Fibroblast of skin of right quadriceps (primary cell): ENCODE measurements at regions not wholly inside any gene's neighbourhood (a gene's known extent, or its start where the extent isn't known, plus 50 kb on each side); places are given as distances from the start of the nearest gene placed in this dataset.
A peak's percentile ranks its signal among the peaks of the same experiment; 100 is the strongest.

ENCODE experiments used
- DNase-seq: peaks from one replicate; pipeline ENCODE4 v3.0.0-alpha.2; 2013

DNA sequence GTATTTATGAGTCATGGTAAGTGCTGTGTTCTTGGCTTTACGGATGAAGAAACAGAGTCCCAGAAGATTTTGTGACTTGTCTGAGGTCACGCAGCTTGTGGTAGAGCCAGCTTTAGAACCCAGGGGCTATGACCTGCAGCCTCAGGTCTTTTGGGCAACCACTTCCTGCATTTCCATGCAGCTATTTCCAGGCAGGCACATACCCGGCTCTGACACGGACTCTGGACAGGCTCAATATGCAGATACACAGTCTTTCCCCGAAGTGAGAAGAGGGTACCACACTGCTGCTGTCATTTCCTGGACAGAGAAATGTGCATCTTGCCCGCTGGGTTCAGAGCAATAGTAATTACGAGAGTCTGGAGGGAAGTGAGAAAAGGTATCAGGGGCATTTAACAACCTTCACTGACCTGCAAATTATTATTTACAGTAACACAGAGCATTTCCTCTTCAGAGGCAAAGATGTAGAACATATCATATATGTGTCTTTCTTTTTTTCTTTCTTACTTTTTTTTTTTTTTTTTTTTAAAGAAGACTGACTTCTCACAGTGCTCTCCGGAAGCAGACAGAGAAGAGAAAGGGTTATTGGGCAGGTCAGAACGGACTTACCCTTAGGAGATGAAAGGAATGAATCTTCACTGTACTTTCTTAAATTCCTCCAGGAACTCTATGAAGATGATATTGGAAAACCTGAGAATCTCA lies 185.1 kb downstream of the CLIC5 start:
- peak; percentile 18 for DNase-seq

GRCh38 chr6:45829873-45830272 lies 185.8 kb downstream of the CLIC5 start:
- DNase-seq, result no peak

DNA sequence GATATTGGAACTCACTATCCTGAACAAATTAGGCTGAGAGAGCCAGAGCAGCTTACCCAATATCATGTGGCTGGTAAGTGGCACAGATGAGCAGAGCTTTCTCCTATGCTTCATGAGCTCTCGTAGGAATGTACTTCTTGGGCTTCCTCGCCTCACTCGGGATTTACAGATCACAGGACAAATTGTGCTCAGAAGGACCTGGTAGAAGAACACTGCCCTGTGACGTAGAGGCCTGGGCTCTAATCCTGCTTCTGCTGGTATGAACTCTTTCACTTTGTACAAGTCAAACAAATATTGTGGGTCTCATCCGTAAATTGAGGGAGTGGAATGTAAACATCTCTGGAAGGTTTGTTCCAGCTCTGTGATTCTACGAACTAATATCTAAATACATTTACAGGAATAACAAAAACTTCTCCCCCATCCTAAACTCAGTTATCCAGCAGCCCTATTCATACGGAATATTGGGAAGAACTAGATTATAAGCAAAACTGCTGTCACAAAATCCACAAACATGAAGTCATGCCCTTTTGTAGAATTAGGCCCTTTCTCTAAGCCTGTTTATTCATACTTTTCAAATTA lies 187.6 kb downstream of the CLIC5 start:
- DNase-seq, result no peak

GRCh38 chr6:45822873-45823272 lies 192.8 kb downstream of the CLIC5 start:
- no peak for DNase-seq

DNA sequence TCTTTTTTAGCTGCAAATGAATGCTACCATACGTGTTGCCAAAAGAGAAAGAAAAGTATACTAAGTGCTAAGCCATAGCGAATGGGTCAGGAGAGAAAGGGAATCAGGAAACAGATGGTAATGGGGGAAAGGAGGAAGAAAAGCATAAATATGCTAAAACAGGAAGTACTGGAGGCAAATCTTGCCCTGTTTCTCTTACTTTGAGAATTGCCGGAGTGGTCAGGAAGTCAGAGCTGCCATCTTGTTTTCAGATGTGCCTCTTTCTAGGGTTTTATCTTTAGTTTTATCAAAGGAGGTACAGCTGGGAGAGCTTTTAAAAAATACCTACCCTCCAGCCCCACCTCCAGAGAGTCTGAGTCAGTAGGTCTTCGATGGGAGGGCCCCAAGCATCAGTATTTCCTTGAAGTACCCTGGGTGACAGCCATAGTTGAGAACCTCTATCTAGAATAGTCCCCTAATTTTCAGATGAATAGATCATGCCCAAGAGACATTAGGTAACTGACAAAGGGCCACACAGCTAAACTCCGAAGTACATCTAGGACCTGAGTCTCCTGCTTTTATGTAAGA lies 193.3 kb downstream of the CLIC5 start:
- no peak for DNase-seq

GRCh38 chr6:45818655-45819054 lies 197.0 kb downstream of the CLIC5 start:
- DNase-seq, result no peak

DNA sequence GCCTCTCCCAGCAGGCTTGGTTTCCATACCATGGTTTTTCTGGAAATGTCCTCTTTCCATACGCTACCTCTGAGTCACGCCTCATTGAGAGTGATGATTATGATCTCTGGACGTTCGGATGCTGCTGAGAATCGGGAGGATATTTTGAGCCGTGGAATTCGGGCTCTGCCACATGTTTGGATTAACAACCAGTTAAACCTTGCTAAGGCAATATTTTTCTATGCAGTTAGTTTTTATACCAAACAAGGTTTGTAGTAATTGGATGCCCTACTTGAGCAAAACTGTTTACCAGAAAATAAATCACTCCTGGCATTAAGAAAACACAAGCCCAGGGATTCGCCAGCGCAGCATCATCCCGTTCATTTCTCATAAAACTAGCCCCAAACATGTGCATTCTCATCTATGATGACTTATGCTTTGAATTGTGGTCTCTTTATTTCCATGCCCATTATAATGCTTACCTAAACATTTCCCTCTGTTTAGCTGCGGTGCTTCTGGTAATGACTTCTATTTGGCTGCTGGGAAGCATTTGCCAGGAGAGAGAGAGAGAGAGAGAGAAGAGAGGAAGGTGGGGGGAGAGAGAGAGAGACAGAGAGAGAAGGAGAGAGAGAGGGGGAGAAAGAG lies 198.9 kb downstream of the CLIC5 start:
- DNase-seq, result peak; percentile 93

- DNase-seq, result peak; percentile 85
These were observed 200.1 kb downstream of the CLIC5 start for GRCh38 chr6:45815466-45816125.

DNA sequence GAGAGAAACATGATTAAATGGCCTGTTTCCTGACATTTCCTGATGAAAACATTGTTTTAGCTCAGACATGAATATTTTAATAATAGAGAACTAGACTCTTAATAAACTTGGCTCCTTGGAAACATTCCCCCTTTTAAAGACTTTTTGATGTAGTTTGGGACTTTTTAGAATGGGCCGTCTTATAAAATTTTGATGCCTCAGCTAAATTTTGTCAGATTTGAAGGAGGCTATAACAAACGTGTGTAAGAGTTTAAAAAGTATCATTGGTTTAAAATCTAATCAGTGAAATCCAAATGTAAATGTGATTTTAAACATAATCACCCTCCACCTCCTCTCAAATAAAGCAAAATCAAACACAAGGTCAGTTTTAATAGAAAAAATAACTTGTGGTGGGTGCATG lies 200.9 kb downstream of the CLIC5 start:
- DNase-seq, result no peak

DNA sequence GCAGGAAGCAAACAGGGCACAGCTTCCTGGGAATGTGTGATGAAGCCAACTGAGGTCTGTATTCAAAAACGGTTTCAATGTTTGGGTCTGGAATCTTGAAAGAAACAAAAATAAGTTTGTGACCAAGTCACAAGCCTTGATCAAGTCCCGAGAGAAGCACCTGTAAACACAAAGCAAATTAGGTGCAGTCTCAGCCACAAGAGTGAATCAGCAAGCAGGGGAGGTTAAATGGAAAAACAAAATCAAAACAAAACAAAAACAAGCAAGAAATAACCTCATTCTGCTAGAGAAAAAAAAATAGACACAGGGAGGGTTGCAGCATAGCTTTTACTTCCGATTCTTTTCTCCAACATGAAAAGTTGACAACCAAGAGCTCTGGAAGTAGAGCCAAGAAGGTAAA lies 201.7 kb downstream of the CLIC5 start:
- DNase-seq, result no peak

- peak; percentile 90 for DNase-seq
These were observed 202.7 kb downstream of the CLIC5 start for GRCh38 chr6:45812922-45813321.

GRCh38 chr6:45808917-45809316 lies 206.7 kb downstream of the CLIC5 start:
- DNase-seq, result peak; percentile 15

DNA sequence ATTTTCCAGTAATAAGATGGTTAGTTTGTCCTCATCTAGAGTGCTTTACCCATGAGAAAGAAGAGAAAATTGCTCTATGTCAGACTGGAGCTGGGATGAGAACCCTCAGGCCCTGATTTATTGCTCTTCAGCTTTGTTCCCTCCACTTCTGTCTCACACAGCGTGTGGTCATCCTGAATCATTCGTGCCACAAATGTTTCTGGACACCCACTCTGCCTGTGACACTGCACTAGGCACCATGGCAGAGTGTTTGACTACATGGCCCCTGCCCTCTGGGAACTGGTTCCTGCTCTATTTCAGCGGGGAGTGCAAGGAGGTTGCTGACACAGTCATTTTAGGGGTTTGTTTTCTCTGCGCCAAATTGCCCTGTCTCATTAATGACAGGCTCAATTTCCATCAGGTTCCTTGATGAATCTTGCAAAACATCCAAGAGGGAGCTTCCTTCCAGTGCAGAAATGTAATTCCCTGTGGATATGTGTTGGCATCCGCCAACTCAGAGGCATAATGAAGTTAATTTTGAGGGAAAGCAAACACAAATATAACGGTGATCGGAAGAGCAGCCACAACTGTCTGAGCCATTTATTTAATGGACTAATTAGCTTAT lies 207.5 kb downstream of the CLIC5 start:
- DNase-seq, result peak; percentile 18

DNA sequence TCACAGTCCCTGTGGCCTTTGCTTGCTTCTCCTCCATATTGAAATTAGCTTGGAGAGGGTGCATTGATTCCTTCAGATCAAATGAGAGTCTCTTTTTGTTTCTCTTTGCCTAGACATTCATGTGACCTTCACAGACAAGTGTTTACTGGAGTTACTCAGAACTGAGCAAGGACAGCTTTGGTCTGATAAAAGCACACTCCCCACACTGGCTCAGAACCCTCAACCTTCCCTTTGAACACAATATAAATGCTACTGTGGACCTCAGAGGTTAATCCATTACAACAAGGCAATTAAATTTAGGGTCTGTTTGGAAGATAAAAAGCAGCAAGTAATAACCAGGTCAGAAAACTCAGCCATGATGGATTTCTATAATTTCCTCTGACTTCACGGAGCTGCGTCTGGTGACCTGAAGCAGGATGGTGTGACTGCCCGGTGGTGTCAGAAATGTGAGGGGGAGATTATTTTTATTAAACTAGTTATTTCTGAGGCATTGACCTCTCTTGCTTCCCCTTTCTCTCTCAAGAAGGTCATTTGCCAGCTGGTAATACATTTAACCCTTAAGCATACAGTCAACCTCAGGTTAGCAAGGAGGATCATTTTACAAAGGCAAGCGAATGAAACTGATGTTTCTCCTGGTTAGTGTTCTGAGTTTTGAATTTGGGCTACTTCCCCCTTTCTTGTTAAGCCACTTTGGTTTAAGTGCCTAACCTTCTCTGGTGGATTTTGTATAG lies 208.2 kb downstream of the CLIC5 start:
- no peak for DNase-seq

- no peak for DNase-seq
These were observed 209.5 kb downstream of the CLIC5 start for GRCh38 chr6:45806172-45806571.

DNA sequence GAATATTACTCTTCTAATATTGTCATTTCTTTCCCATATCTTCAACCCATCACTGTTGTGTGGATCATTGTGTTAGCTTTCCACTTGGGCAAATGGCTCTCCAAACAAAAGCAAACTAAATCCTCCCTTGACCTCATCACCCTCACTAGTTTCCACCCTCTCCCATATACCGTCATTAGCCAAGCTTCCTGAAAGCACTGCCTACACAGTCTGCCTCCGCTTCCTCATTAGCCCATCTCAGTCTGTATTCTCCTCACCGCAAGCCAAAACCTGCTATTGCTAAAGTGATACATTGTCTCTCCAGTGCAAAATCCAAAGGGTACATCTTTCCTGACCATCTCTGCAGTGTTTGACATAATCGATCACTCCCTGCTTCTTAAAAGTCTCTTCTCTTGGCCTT lies 212.6 kb downstream of the CLIC5 start:
- no peak for DNase-seq

- DNase-seq, result peak; percentile 83
These were observed 214.0 kb downstream of the CLIC5 start for GRCh38 chr6:45801471-45802289.

- DNase-seq, result no peak
These were observed 214.7 kb downstream of the CLIC5 start for GRCh38 chr6:45800911-45801310.

- peak; percentile 53 for DNase-seq
These were observed 220.0 kb downstream of the CLIC5 start for GRCh38 chr6:45795678-45796077.

DNA sequence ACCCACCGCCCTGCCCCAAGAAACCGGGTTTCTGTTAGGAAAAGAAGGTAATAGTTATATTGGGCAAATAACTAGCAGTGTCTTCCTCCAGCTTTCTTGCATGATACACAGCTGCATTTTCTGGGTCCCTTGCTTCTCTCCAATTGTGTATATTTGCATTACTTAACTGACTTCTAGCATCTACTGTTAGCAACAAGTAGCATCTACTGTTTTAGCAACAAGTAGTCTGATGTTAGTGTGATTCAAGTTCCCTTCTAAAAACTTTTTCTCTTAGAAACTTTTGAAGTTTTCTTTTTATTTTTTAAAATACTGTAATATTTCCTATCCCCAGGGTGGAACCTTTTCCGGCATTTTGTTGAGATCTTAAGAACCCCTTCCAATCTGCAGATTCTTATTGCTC lies 221.2 kb downstream of the CLIC5 start:
- DNase-seq, result no peak
